ENCODE measurements at regions not wholly inside any gene's neighbourhood (a gene's known extent, or its start where the extent isn't known, plus 50 kb on each side); places are given as distances from the start of the nearest gene placed in this dataset.

- TF ChIP-seq CTCF (IDR thresholded peaks at IDR 0.05): no peak
- no peak for TF ChIP-seq POLR2A (IDR thresholded peaks at IDR 0.05)
Measured at GRCh38 chr18:51588616-51589015, 391.1 kb upstream of the MEX3C start.

All from body of pancreas (tissue), 4 donors.